GM12878 (cell line): ENCODE measurements at regions not wholly inside any gene's neighbourhood (a gene's known extent, or its start where the extent isn't known, plus 50 kb on each side); places are given as distances from the start of the nearest gene placed in this dataset.

ENCODE experiments used
- ATAC-seq: fragments of 200-7000 bp; cut with Tn5 transposase; 3 replicates; pipeline ENCODE4 v1.9.1; 2020; ENCODE audit warnings: mild to moderate bottlenecking, moderate library complexity
- BruUV-seq: library from RNA; stranded (reverse); fragments of 400-500 nt; replicated peaks from 2 replicates; lab custom pipeline; 2021; lab: Mats Ljungman, UMichigan
- CTCF ChIA-PET: fragments of 300-600 bp; sonication (Branson Sonifier 250); formaldehyde crosslinking; extraction: SDS; loops from one replicate; lab custom pipeline; 2021; ENCODE audit warnings: inconsistent platforms; lab: Yijun Ruan, JAX
- POLR2A ChIA-PET: fragments of 350-600 bp; formaldehyde crosslinking; extraction: SDS; loops from one replicate; lab custom pipeline; 2021; ENCODE audit warnings: inconsistent platforms; lab: Charles Lee
- RAD21 ChIA-PET: fragments of 300-600 bp; sonication (Branson Sonifier 250); formaldehyde crosslinking; loops from one replicate; lab custom pipeline; 2023; ENCODE audit warnings: antibody characterized with exemption; ENCODE audit not compliant: unreplicated experiment; lab: Charles Lee
- SMC1A ChIA-PET: fragments of 300-600 bp; sonication (Branson Sonifier 250); formaldehyde crosslinking; loops from one replicate; lab custom pipeline; 2023; ENCODE audit not compliant: unreplicated experiment, uncharacterized antibody; lab: Charles Lee
- DNase-seq: peaks from one replicate; pipeline ENCODE4 v3.0.0-alpha.2; 2011; ENCODE audit warnings: low read depth, low spot score
- FAIRE-seq: peaks from 3 replicates; lab custom pipeline; 2011; peaks lifted over from hg19 to GRCh38; lab: Jason Lieb, UNC
- H2AFZ ChIP-seq: 2 replicates; pipeline ENCODE4 v1.6.0; 2011; ENCODE audit warnings: low read depth, low read length, control low read depth; ENCODE audit not compliant: control insufficient read depth
- H3K27ac ChIP-seq: 2 replicates; pipeline ENCODE4 v1.5.1; 2011; ENCODE audit warnings: control low read depth; ENCODE audit not compliant: control insufficient read depth, insufficient read depth
- H3K27me3 ChIP-seq, 2 experiments: replicated peaks in 1 of 2; 2 replicates each; pipeline versions ENCODE4 v1.6.0 to v1.6.1; 2011; ENCODE audit warnings: low read length in 1 of 2; ENCODE audit not compliant: control insufficient read depth in 2 of 2, insufficient read depth in 2 of 2
- H3K36me3 ChIP-seq, 2 experiments: 2 replicates each; pipeline ENCODE4 v1.5.1; 2011; ENCODE audit warnings: low read length in 1 of 2; ENCODE audit not compliant: control insufficient read depth in 2 of 2, insufficient read depth in 2 of 2
- H3K4me1 ChIP-seq: 2 replicates; pipeline ENCODE4 v1.6.1; 2011; ENCODE audit warnings: mild to moderate bottlenecking, low read length, moderate library complexity, mixed read lengths; ENCODE audit not compliant: control insufficient read depth, insufficient read depth
- H3K4me2 ChIP-seq: 2 replicates; pipeline ENCODE4 v1.6.0; 2011; ENCODE audit warnings: control low read depth; ENCODE audit not compliant: control insufficient read depth, insufficient read depth
- H3K4me3 ChIP-seq: fragments of 200-600 bp; sonication (generic); 2 replicates; pipeline ENCODE4 v1.5.1; 2016
- H3K79me2 ChIP-seq: 2 replicates; pipeline ENCODE4 v1.6.0; 2011; ENCODE audit warnings: low read length; ENCODE audit not compliant: control insufficient read depth, insufficient read depth
- H3K9ac ChIP-seq: 2 replicates; pipeline ENCODE4 v1.8.0; 2011; ENCODE audit warnings: low read length, control low read depth, mixed read lengths; ENCODE audit not compliant: control insufficient read depth, insufficient read depth
- H3K9me3 ChIP-seq: replicated peaks from 3 replicates; pipeline ENCODE4 v1.5.1; 2011; ENCODE audit warnings: mild to moderate bottlenecking, low read length; ENCODE audit not compliant: control insufficient read depth, insufficient read depth
- H4K20me1 ChIP-seq: 2 replicates; pipeline ENCODE4 v1.6.0; 2011; ENCODE audit not compliant: control insufficient read depth, insufficient read depth
- ATF2 ChIP-seq: IDR thresholded peaks from 2 replicates; pipeline ENCODE4 v1.6.1; 2012; ENCODE audit warnings: low read length, inconsistent platforms
- ATF3 ChIP-seq: IDR thresholded peaks from 2 replicates; pipeline ENCODE4 v1.6.1; 2011; ENCODE audit warnings: low read depth, mild to moderate bottlenecking, low read length, moderate library complexity, borderline replicate concordance; ENCODE audit errors: extremely low read depth
- CEBPB ChIP-seq, 2 experiments: fragments of 150-350 bp in 1 of 2; IDR thresholded peaks; 2 replicates each; pipeline ENCODE4 v1.6.1; 2012 to 2014; ENCODE audit warnings: low read depth in 2 of 2, low read length in 2 of 2, borderline replicate concordance in 1 of 2, inconsistent platforms in 1 of 2
- EP300 ChIP-seq, 2 experiments: fragments of 150-350 bp in 1 of 2; IDR thresholded peaks; 2 replicates each; pipeline ENCODE4 v1.6.1; 2011 to 2012; ENCODE audit warnings: low read depth in 2 of 2, low read length in 2 of 2, borderline replicate concordance in 1 of 2, improper control_type of control experiment in 1 of 2, inconsistent platforms in 1 of 2; ENCODE audit not compliant: control insufficient read depth in 1 of 2
- FOXM1 ChIP-seq: IDR thresholded peaks from 2 replicates; pipeline ENCODE4 v1.6.1; 2012; ENCODE audit warnings: low read depth, mild to moderate bottlenecking, inconsistent platforms, low read length, moderate library complexity
- GATAD2B ChIP-seq: fragments of 450-650 bp; conservative IDR thresholded peaks from 2 replicates; pipeline ENCODE4 v1.6.1; 2017; ENCODE audit warnings: low read depth, mild to moderate bottlenecking, moderate library complexity
- HDGF ChIP-seq: fragments of 450-650 bp; IDR thresholded peaks from 2 replicates; pipeline ENCODE4 v1.6.1; 2016; ENCODE audit warnings: antibody characterized with exemption
- IKZF1 ChIP-seq: fragments of 450-650 bp; conservative IDR thresholded peaks from 2 replicates; pipeline ENCODE4 v1.6.1; 2017; ENCODE audit warnings: antibody characterized with exemption, mild to moderate bottlenecking
- IKZF2 ChIP-seq, 2 experiments: fragments of 450-650 bp; IDR thresholded peaks; 2 replicates each; pipeline ENCODE4 v1.6.1; 2017; ENCODE audit warnings: mild to moderate bottlenecking in 2 of 2, moderate library complexity in 2 of 2
- KLF5 ChIP-seq: fragments of 450-650 bp; IDR thresholded peaks from 2 replicates; pipeline ENCODE4 v1.6.1; 2014; ENCODE audit warnings: mild to moderate bottlenecking; ENCODE audit not compliant: partially characterized antibody
- MEF2A ChIP-seq: IDR thresholded peaks from 2 replicates; pipeline ENCODE4 v1.6.1; 2011; ENCODE audit warnings: low read depth, mild to moderate bottlenecking, low read length, moderate library complexity; ENCODE audit not compliant: insufficient read depth
- MTA2 ChIP-seq: fragments of 450-650 bp; IDR thresholded peaks from 2 replicates; pipeline ENCODE4 v1.6.1; 2016; ENCODE audit warnings: low read depth, mild to moderate bottlenecking, moderate library complexity
- SPI1 ChIP-seq: IDR thresholded peaks from 2 replicates; pipeline ENCODE4 v1.6.1; 2011; ENCODE audit warnings: low read depth, mild to moderate bottlenecking, low read length, moderate library complexity, borderline replicate concordance; ENCODE audit not compliant: insufficient read depth
- USF1 ChIP-seq: IDR thresholded peaks from 2 replicates; pipeline ENCODE4 v1.6.1; 2011; ENCODE audit warnings: borderline replicate concordance, low read depth, mild to moderate bottlenecking, moderate library complexity, mixed read lengths, low read length; ENCODE audit not compliant: insufficient read depth; ENCODE audit errors: extremely low read length
- ZBTB4 ChIP-seq: fragments of 450-650 bp; formaldehyde crosslinking; IDR thresholded peaks from 2 replicates; pipeline ENCODE4 v1.4.0; 2022; ENCODE audit warnings: mild to moderate bottlenecking, moderate library complexity
- ZNF217 ChIP-seq: fragments of 450-650 bp; IDR thresholded peaks from 2 replicates; pipeline ENCODE4 v1.6.1; 2017; ENCODE audit warnings: antibody characterized with exemption, mild to moderate bottlenecking
- WGBS: methylation state at CpG from one replicate; pipeline ENCODE4 v1.1.6; 2016; ENCODE audit warnings: low lambda C conversion rate; ENCODE audit not compliant: insufficient replicate concordance, insufficient coverage; ENCODE audit errors: missing lambda C conversion rate; 5-methylcytosine and 5-hydroxymethylcytosine counted together
- in situ Hi-C: fragments of 300-500 bp; cut with MboI; formaldehyde crosslinking; loops from 9 replicates; pipeline ENCODE4 v1.14.3; 2018; ENCODE audit warnings: mixed read lengths
- intact Hi-C: fragments of 100-400 bp; cut with micrococcal nuclease; formaldehyde crosslinking; loops from one replicate; pipeline ENCODE4 v1.14.2; 2022; ENCODE audit not compliant: unreplicated experiment

GRCh38 chr2:8115966-8116365 is 565.9 kb upstream of the ID2 start (continued):
- TF ChIP-seq ZBTB4 (CRISPR knock-in tag), result no peak

GRCh38 chr2:8116661-8117060 is 565.2 kb upstream of the ID2 start:
- ChIA-PET CTCF (interaction anchor here (1.3 to 1.5 kb wide), 2 partner anchors 41 to 75 kb away, joined by 3 read pairs; no protein-coding TSS in a partner anchor), POLR2A (interaction anchor here (1.1 kb wide), 1 partner anchor 9 kb away, joined by 4 read pairs; no protein-coding TSS in a partner anchor), SMC1A (interaction anchor here (0.6 to 1.6 kb wide), 10 partner anchors 8 to 688 kb away, joined by 3 to 5 read pairs (median 3); no protein-coding TSS in a partner anchor), RAD21 (interaction anchor here (1.0 to 1.3 kb wide), 3 partner anchors 68 to 344 kb away, joined by 3 to 4 read pairs (median 3); no protein-coding TSS in a partner anchor)
- no TSS peak for BruUV-seq
- H2AFZ ChIP-seq, result no peak overlapping the region; the same call in 1 of the 2 replicates
- H3K9me3 ChIP-seq, result no peaks in the 10 kb centered on the region
- no peaks in the 10 kb centered on the region for H4K20me1 ChIP-seq
- FAIRE-seq (peak; percentile 92), DNase-seq (peak; percentile 64), ATAC-seq (peak; percentile 99)
- H3K4me3 ChIP-seq, result no peak overlapping the region
- H3K4me2 ChIP-seq, result no peak overlapping the region
- H3K36me3 ChIP-seq, result no peaks in the 10 kb centered on the region
- peaks cover 11% of the 10 kb centered on the region for H3K4me1 ChIP-seq
- intact Hi-C loops, result no loop called here
- H3K27me3 ChIP-seq, result no peaks in the 10 kb centered on the region
- H3K27ac ChIP-seq, result no peak overlapping the region
- in situ Hi-C loops, result no loop called here
- H3K9ac ChIP-seq, result no peak overlapping the region
- no peaks in the 10 kb centered on the region for H3K79me2 ChIP-seq
- WGBS, result 2% methylated on average over 7 of the region's 7 CpGs
- TF ChIP-seq CEBPB (IDR thresholded peaks at IDR 0.05; ENCODE audit: borderline replicate concordance in 1 of 2, low read depth in 2 of 2, low read length in 2 of 2) (no peak), MEF2A (no peak), EP300 (IDR thresholded peaks at IDR 0.05; ENCODE audit: borderline replicate concordance in 1 of 2, control insufficient read depth in 1 of 2, low read depth in 2 of 2, low read length in 2 of 2) (peak in 1 of 2 experiments; percentile 45; a peak in 1 of 4 replicates), MTA2 (0 out of 2 replicates have a peak, but pooled peaks have one; percentile 15), ATF3 (no peak), HDGF (0 out of 2 replicates have a peak, but pooled peaks have one; percentile 36), FOXM1 (no peak), KLF5 (no peak), GATAD2B (peak; percentile 63; the same call in 1 of the 2 replicates), ATF2 (no peak), IKZF2 (IDR thresholded peaks at IDR 0.05) (peak in 1 of 2 experiments; percentile 50; a peak in 1 of 4 replicates), IKZF1 (peak; percentile 58), ZNF217 (0 out of 2 replicates have a peak, but pooled peaks have one; percentile 53), SPI1 (peak; percentile 99), USF1 (no peak)
